GM18868 (cell line): ENCODE measurements at regions not wholly inside any gene's neighbourhood (a gene's known extent, or its start where the extent isn't known, plus 50 kb on each side); places are given as distances from the start of the nearest gene placed in this dataset.

Experiments
- ATAC-seq: cut with Tn5 transposase; IDR thresholded peaks from one replicate; pipeline ENCODE4 v1.9.1; 2021; ENCODE audit warnings: mild to moderate bottlenecking, moderate library complexity; ENCODE audit not compliant: unreplicated experiment

DNA sequence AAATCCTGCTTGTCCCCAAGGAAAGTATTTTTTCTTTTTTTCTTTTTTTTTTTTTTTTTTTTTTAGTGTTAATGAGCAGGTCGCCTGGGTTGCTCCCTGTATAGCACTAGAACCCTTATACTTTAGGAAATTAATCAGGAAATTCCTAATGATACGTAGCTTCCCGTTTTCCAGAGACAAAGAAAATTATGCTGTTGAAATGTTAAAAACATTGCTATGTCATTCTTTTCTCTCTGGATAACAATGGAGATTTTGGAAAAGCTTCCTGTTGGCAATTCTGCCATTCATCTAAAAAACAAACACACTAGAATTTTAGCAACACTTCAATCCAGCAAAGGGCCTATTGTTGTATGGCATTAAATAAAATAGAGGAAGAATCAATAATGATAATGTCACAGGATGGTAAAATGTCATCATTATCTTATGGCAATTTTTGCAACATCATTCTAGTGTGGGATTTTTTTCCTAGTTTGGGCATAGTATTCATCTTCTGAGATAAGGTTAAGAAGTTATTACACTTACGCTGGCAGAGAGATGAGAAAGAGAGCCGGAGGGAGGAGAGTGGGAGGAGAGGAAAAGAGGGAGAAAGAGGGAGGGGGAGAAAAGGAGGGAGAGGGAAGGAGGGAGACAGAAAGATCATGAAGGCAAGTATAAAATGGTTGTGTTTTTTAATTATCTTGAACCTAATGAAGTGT lies 315.8 kb upstream of the PDE4D start:
- no peak for ATAC-seq

GRCh38 chr5:60208716-60209115 lies 315.2 kb upstream of the PDE4D start:
- ATAC-seq, result no peak

DNA sequence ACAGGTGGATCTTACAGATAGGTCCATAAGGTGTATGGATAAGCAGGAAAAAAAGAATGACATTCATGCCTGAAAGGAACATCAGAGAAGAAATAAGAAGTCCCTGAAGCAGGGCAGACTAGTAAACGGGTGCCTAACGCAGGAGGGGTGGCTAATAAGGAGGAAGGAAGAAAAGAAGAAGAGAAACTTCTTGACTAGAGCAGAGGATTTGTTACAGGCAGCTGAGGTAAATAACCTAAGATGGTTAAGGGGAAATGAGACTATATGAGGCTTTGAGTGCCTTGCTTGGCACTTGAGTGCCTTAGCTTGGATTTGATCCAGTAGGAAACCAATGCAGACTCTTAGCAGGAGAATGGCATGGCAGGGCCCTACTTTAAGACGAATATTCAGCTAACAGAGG lies 313.5 kb upstream of the PDE4D start:
- peak; percentile 99 for ATAC-seq

- no peak for ATAC-seq
Observed at GRCh38 chr5:60206234-60206633, 312.7 kb upstream of the PDE4D start.

DNA sequence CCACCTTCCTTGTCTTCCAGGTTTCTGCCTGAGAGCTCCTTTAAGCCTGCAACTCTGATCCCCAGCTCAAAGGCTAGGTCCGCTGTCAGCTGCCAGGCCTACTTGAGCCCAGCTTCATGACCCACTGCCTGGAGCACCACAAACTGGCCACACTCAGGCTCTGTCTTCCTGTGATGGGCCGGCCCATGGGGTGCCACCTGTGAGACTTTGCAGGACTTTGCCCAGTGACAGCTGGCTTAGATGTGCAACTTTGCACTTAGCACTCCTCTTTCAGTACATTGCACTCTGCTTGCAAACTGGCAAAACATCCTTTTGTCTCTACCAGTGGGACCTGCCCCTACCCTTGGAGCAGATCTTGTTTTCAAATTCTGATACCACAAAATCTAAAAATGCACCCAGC lies 311.5 kb upstream of the PDE4D start:
- no peak for ATAC-seq

DNA sequence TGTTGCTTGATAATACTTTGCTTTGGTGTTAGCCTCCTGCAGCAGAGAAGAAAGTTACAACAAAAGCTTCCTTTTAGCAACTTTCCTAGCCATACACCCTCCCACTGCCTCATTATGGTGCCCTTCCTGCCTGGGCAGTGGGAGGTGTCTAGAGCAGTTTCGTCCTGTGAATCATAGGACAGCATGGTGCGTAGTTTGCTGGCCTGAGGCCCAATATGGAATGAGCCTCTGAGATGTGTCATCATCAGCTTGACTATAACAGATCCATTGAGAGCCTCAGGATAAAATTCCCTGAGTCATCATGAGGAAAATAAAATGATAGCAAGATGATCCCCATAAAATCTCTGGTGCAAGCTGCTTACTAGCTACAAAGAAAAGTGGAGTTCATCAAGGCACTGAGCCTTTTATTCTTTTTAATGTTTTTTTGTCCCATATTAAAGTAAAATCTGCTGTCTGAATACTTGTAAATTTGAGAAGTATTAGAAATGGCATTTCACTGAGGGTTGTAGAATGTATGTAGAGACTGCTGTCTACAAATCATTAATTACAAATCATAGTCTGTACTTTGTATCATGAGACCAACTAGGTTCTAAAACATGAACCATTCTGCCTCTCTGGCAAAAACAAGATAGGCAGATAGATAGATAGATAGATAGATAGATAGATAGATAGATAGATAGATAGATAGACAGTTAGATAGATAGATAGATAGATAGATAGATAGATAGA lies 303.0 kb upstream of the PDE4D start:
- ATAC-seq, result no peak

- ATAC-seq, result no peak
Observed at GRCh38 chr5:60195551-60195950, 302.0 kb upstream of the PDE4D start.

DNA sequence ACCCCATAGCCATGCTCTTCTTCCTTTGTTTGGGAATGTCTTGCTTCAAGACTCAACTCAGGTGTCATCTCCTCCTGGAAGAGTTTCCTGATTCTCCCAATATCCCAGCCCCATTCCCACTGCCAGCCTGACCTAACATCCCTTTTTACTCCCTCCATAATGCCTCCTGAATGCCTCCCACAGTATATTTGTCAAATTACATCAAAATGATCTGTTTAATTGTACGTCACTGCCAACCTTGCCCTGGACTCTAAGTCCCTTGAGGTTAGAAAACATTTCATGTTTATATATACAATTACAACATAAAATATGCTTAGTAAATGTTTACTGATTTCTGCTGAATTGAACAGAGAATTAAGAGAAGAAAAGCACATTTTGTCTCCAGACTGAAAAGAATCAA lies 301.6 kb upstream of the PDE4D start:
- no peak for ATAC-seq

DNA sequence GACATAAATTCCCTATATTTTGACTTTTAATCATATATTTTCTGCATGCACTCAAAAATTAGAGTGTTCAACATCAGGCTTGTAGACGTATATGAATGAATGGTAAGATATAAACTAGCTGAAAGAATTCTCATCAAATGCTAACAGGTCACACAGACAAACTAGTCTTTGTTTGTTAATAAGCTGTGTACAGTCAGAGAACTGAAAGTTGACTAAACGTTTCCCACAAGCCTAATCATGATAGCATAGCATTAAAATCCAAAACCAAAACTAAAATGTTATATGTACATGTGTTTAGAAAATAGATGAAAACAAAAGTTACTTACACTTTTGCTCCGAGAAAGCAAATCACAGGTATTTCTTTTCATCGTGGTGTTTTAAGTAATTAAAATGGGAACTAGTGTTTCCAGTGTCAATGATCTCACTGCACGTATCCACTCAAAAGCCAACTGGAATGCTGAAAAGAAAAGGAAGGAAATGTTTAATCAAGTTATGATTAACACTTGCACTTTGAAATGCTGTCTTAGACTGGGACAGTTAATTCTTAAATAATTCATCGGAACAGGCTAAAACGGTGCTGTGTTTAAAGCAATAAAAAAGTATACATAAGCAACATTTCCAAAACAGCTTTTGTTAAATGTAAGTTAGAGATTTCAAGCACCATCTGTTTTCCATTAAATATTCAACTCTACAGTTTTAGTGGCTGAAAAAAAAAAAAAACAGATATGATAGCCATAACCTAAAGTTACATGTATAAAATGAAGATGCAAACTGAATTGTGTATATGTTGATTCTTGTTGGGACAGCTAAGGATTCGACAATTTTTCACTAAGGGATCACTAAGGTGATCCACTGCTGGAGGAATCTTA lies 291.9 kb upstream of the PDE4D start:
- ATAC-seq, result peak; percentile 78

DNA sequence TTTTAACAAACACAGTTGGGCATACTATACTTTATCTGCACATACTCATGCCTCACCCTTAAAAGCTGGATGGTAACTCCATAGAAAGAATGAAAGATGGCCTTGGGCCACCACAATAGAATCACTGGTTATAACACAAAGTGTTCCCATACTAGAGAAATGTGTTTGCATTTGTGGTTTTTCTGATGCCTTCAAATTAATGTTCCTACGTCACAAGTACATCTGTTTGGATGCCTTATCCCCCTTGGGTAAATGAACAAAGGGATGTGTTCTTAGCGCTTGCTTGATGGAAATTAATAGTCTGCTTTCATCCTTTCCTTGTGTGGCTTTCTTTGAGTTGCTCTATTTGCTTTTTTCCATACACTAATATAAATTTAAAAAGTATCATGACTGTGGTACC lies 291.1 kb upstream of the PDE4D start:
- ATAC-seq, result no peak

DNA sequence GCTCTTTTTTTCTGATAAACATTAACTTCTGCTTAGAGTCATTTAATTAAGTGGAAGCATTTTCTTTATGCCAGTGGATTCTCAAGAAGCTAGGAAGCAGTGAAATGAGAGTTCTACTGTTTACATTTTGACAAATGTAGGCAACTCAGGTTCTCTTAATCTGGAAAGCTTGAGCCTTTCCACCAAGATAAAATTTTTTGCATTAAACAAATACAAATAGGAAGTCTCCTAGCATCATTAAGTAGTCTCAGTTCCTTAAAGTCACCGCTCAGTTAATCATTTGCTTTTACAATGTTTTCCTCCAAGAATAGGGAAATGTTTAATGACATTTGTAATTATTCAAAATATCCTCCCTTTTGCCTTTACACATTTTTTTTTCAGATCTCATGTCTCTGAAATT lies 290.4 kb upstream of the PDE4D start:
- ATAC-seq, result no peak

- no peak for ATAC-seq
Observed at GRCh38 chr5:60178101-60178500, 284.6 kb upstream of the PDE4D start.

GRCh38 chr5:60177596-60177995 lies 284.1 kb upstream of the PDE4D start:
- no peak for ATAC-seq

- no peak for ATAC-seq
Observed at GRCh38 chr5:60173667-60174066, 280.1 kb upstream of the PDE4D start.

- no peak for ATAC-seq
Observed at GRCh38 chr5:60163762-60164161, 270.2 kb upstream of the PDE4D start.

GRCh38 chr5:60162441-60162840 lies 268.9 kb upstream of the PDE4D start:
- ATAC-seq, result no peak

GRCh38 chr5:60161340-60161934 lies 267.9 kb upstream of the PDE4D start:
- ATAC-seq, result peak; percentile 91

GRCh38 chr5:60149081-60149480 lies 255.6 kb upstream of the PDE4D start:
- ATAC-seq, result no peak

- ATAC-seq, result no peak
Observed at GRCh38 chr5:60148366-60148765, 254.8 kb upstream of the PDE4D start.

DNA sequence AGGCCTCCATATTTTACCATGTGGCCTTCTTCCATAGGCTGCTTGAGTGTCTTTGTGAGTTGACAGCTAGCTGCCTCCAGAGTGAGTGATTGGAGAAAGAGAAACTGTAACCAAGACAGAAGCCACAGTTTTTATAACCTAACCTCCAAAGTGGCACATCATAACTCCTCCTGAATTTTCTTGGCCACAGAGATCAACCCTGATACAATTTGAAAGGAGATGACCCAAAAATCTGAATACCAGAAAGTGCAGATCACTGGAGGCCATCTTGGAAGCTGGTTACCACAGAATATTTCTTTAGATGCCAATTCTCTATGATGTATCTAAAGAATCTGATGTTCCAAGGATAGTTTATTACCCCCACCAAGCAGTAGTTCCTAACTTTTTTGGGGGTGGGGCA lies 254.3 kb upstream of the PDE4D start:
- ATAC-seq, result no peak

DNA sequence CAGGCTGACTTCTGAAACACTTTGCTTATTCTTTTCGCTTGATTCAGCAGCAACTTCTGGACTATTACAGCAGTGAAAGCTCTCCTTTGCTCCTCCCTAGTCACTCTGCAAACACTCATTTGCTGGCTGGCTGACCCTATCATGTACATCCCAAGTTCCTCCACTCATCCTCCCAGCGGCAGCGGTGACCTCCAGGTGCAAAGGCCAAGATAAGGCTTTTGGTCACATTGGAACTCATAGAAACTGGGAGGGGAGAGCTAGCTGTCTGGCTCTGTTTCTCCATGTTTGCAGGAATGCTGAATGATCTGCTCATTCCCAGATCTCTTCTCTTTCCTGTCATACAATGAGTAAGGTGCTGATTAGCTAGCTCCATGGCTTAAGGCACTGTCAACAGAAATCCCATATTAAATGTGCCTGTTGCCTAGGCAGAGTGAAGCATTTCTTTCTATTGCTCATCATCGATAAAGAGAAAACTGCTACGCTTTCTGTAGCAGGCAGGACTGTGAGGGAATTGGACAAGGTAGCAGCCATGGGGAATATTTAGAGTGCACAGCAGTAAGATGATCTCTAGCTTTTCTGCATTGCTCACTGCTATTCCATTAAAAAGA lies 250.5 kb upstream of the PDE4D start:
- ATAC-seq, result no peak
